Esophagus (tissue), 2 donors: ENCODE measurements at regions not wholly inside any gene's neighbourhood (a gene's known extent, or its start where the extent isn't known, plus 50 kb on each side); places are given as distances from the start of the nearest gene placed in this dataset.

Experiments
- H3K27ac ChIP-seq, 2 donors: one replicate each; pipeline ENCODE4 v1.5.1; 2013; ENCODE audit warnings: low read depth in 2 of 2, mild to moderate bottlenecking in 2 of 2, inconsistent platforms in 1 of 2, low read length in 1 of 2, moderate library complexity in 1 of 2
- H3K27me3 ChIP-seq, 2 donors: one replicate each; pipeline ENCODE4 v1.6.1; 2013; ENCODE audit warnings: low read length in 2 of 2, control low read depth in 1 of 2, mild to moderate bottlenecking in 1 of 2; ENCODE audit not compliant: insufficient read depth in 2 of 2, control insufficient read depth in 1 of 2
- H3K36me3 ChIP-seq, 2 donors: one replicate each; pipeline ENCODE4 v1.6.1; 2013; ENCODE audit warnings: low read length in 1 of 2; ENCODE audit not compliant: control insufficient read depth in 2 of 2, insufficient read depth in 2 of 2
- H3K4me1 ChIP-seq, 2 donors: one replicate each; pipeline ENCODE4 v1.6.1; 2013; ENCODE audit warnings: low read length in 1 of 2; ENCODE audit not compliant: control insufficient read depth in 2 of 2, insufficient read depth in 2 of 2
- H3K4me3 ChIP-seq, 2 donors: one replicate each; pipeline ENCODE4 v1.5.1; 2013; ENCODE audit warnings: low read length in 2 of 2, mild to moderate bottlenecking in 2 of 2, low read depth in 1 of 2, moderate library complexity in 1 of 2
- H3K9me3 ChIP-seq, 2 donors: one replicate each; pipeline ENCODE4 v1.6.1; 2013; ENCODE audit warnings: mild to moderate bottlenecking in 2 of 2, low read depth in 1 of 2, low read length in 1 of 2, moderate library complexity in 1 of 2; ENCODE audit not compliant: control insufficient read depth in 2 of 2, insufficient read depth in 1 of 2
- WGBS, 2 donors: extraction: QIAGEN DNeasy Blood & Tissue Kit; methylation state at CpG; one replicate each; pipeline ENCODE4 v1.1.7; 2013; 5-methylcytosine and 5-hydroxymethylcytosine counted together
- donor health status: healthy with polysubstance abuse.
- donor health status: Bipolar disorder and iron deficiency.

DNA sequence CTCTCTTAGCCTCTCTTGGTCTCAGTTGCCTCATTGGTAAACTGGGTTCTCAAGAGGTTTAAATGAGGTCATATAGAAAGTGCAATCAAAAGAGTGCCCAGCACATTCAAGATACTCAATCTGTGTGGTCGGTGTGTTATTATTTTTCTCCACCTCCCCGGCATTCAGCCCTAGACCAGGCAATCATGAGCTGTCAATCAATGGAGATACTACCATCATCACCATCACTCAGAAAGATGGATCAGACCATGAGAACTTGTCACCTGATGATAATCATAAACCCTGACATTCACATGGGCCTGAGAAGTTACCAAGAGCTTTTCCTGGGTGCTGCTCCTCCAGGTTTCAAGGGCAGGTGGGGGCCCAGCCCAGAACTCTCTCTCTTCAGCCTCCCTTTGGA lies 166.1 kb downstream of the MN1 start:
- H3K36me3 ChIP-seq: no peaks in the 10 kb centered on the region
- no peak overlapping the region for H3K27ac ChIP-seq
- H3K9me3 ChIP-seq: no peaks in the 10 kb centered on the region
- no peaks in the 10 kb centered on the region for H3K27me3 ChIP-seq
- peaks cover 0 to 3% of the 10 kb centered on the region in 2 donors for H3K4me1 ChIP-seq
- WGBS, 2 donors: 73 to 92% methylated on average over 2 of the region's 2 CpGs
- H3K4me3 ChIP-seq: no peak overlapping the region

DNA sequence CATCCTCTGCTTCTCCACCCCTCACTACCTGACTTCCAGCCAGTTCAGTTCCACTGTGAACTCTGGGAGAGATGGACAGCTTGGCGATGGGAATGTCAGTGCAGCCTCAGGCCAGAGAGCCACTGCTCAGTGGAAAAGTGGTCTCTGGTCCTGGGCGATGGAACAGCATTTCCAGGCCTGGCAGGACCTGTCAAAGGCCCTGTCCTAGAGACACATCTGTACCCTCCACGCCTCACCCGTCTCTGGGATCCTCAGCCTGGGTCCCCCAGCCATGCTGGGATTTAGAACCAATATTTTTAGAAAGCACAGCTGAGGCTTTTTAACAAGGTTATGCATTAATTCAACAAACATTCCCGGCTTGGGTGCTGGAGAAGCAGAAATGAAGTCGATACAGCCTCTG lies 165.7 kb downstream of the MN1 start:
- Histone ChIP-seq H3K27ac (no peak overlapping the region), H3K27me3 (no peaks in the 10 kb centered on the region), H3K9me3 (no peaks in the 10 kb centered on the region), H3K36me3 (no peaks in the 10 kb centered on the region), H3K4me3 (no peak overlapping the region), H3K4me1 (peaks cover 0 to 3% of the 10 kb centered on the region in 2 donors)
- WGBS, 2 donors: 87 to 90% methylated on average over 6 of the region's 6 CpGs

DNA sequence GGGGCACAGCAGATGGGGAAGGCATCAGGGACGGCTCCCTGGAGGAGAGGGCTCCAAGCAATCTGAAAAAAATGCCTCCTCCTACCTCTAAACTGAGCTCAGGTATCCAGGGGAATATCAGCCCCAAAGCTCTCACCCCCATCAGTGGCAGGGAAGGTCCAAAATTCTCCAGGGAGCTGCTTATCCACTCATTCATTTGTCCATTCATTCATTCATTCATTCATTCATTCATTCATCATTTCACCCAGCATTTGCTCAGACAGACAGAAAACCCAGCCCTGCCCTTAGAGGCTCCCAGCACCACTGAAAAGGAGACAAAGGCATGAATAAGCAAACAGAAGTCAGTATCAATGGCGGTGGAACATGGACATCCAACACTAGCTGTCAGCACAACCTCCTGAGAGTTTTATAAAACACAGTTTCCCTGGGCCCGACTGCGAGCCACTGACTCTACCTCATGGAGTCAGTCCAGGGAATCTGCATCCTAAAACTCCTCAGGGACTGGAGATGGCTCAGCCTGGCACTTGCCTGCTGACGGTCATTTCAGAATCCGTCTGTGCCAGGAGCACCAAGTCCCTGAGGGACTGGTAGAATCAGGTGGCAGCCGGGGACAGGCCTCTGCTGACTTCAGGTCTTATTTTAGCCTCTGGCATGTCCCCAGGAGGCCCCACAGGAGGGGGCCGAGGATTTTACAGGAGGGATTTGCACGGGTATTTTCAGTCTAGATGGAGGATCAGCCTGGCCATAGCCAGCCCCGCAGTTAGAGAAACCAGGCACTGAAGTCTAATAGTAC lies 164.6 kb downstream of the MN1 start:
- no peak overlapping the region for H3K27ac ChIP-seq
- no peaks in the 10 kb centered on the region for H3K9me3 ChIP-seq
- no peaks in the 10 kb centered on the region for H3K27me3 ChIP-seq
- H3K36me3 ChIP-seq: no peaks in the 10 kb centered on the region
- peaks cover 3% of the 10 kb centered on the region in 2 donors for H3K4me1 ChIP-seq
- H3K4me3 ChIP-seq: no peak overlapping the region
- 68 to 74% methylated on average over 10 of the region's 10 CpGs for WGBS, 2 donors

DNA sequence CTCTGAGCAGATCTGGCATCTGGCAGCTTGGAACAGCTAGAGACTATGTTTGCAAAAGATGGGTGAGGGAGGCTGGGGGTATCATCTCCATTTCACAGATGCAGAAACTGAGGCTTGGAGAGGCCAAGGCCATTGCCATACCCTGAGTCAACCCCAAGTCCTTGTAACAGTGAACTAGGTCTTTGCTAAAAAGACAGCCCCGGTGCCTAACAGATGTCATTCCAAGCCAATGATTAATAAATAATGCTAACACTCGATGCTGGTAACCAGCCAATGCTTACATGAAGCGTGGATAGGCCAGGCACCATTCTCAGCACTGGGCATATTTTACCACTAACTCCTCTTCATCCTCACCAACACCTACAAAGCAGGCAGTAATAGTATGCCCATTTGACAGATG lies 164.0 kb downstream of the MN1 start:
- 38 to 39% methylated on average over 3 of the region's 3 CpGs for WGBS, 2 donors
- H3K27me3 ChIP-seq: no peaks in the 10 kb centered on the region
- H3K36me3 ChIP-seq: no peaks in the 10 kb centered on the region
- H3K9me3 ChIP-seq: no peaks in the 10 kb centered on the region
- no peak overlapping the region for H3K27ac ChIP-seq
- no peak overlapping the region for H3K4me3 ChIP-seq
- peaks cover 3% of the 10 kb centered on the region in 2 donors for H3K4me1 ChIP-seq

DNA sequence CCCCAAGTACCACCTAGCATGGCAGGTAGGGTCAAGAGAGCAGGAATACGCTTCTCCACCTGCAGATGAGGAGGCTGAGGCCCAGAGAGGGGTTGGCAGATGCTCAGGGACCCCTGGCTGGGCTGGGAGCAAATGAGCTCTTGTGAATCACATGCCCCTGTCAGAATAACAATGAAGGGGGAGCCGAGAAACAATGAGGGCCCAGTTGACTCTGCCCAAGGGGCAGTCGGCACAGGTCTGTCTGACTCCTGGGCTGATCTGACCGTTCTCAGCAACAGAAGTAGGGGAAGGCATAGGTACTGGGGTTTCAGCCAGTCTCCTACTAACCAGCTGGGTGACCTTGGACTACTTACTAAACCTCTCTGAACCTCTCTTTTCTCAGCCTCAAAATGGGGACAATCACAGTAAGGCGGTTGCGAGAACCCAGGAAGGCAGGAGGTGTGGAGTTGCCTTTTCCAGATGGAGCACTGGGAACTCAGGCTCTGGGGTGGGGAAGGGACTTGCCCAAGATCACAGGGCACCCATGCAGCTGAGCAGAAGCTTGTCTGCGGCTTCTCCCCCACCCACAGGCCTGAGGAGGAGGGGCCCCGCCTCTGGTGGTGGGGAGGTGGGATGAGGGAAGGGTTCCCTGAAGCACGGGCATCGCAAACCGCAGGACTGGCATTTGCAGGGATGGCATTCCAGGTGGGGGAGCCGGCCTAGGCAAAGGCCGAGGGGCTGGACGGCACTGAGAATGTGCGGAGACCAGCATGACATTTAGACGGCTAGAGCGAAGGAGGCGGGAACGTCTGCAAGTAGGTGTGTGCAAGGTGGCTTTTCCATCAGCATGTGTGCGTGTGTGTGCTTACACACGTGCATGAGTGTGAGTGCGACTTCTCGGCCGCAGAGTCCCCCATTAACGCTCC lies 163.0 kb downstream of the MN1 start:
- H3K36me3 ChIP-seq: no peaks in the 10 kb centered on the region
- WGBS, 2 donors: 80 to 90% methylated on average over 25 of the region's 25 CpGs
- H3K4me1 ChIP-seq: peaks cover 3% of the 10 kb centered on the region in 2 donors
- H3K27ac ChIP-seq: no peak overlapping the region
- H3K27me3 ChIP-seq: no peaks in the 10 kb centered on the region
- H3K9me3 ChIP-seq: no peaks in the 10 kb centered on the region
- no peak overlapping the region for H3K4me3 ChIP-seq

DNA sequence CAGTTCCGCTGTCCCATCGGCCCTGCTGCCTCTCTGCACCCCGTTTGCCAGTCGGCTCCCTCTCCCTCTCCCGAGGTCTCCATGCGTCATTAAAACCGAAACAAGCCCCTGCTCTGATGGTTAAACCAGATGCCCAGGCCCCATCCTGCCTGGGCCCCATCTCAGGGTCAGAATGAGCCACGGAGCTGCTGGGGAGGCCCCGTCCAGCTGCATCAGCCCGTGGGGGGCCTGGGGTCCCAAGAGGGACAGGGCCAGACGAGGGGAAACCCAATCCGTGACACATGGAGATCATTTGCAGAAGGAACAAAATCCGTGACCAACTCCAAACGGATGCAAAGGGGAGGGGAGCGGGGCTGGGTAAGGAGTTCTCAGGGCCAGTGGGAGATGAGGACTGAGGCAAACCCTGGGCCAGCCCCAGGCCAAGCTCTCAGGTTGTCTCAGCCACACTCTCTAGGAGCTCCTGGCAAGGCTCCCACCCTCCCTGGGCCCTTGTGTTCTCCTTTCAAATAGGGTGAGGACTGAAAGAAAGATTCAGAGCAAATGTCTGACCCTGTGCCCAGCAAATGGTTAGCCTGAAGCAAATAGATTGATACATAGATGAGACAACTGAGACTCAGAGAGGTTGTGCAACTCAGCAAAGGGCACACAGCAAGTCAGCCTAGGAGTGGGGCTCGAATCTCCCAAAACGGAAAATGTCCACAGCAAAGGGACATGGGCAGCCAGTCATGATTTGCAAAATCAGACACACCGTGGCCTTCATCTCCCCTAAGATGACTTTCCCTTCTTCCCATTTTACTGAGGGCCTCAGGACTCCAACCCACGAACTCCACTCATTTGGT lies 162.1 kb downstream of the MN1 start:
- Histone ChIP-seq H3K4me3 (no peak overlapping the region), H3K27me3 (no peaks in the 10 kb centered on the region), H3K36me3 (no peaks in the 10 kb centered on the region), H3K4me1 (peaks cover 3% of the 10 kb centered on the region in 2 donors), H3K9me3 (no peaks in the 10 kb centered on the region), H3K27ac (no peak overlapping the region)
- 71 to 74% methylated on average over 19 of the region's 19 CpGs for WGBS, 2 donors

DNA sequence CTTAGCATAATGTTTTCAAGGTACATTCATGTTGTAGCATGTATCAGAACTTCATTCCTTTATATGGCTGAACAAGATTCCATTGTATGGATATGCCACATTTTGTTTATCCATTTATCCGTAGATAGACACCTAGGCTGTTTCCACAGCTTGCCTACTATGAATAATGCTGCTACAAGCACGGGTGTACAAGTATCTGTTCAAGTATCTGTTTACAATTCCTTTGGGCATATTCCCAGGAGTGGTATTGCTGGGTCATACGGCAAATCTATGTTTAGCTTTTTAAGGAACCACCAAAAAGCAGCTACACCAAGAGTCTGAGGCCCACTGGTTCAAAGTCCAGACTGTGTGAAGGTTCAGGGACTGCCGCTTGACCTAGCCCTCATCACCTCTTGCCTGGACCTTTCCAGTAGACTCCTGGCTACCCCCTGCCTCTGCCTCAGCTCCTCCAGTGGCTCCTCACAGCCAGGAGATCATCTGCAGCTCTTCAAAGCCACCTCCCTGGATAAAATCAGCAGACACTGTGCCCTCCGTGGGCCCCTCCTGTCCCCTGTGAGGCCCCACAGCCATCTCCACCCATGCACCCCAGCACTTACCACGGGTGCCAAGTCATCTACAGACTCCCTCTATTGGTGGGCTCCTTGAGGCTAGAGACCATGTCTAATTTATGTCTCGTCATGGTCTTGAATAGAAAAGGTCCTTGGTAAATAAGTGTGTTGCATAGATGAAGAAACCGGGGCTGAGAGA lies 160.3 kb downstream of the MN1 start:
- 54 to 56% methylated on average over 8 of the region's 8 CpGs for WGBS, 2 donors

DNA sequence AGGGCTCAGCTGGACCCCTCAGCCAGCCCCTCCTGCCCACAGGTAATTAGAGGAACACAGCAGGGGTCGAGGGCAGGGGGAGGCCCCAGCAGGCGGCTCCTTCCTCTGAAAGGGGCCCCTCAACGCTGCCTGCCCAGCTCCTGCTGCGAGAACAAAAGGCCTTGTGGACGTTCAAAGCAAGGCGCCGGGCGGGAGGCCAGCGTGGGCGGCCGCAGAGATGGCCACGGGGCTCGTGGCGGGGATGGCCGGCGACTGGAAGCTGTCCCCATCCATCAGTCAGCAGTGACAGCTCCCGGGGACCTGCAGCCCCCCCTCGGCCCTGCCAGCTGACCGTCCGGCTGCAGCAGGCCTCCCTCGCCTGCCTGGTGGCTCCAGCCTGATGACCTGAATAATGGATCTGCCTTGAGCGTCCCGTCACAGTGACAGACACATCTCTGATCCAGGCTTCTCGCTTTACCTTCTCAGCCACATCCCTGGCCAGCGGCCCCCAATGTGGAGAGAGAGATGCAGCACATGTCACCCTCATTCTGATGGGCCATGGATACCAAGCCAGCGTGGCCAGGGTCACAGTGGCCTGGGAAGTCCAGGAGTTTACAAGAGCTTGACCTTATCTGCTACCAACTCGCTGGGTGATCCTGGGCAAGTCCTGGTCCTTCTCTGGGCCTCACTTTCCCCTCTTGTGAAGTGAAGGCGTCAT lies 159.3 kb downstream of the MN1 start:
- Histone ChIP-seq H3K27ac (no peak overlapping the region), H3K9me3 (no peaks in the 10 kb centered on the region), H3K4me3 (no peak overlapping the region), H3K27me3 (no peaks in the 10 kb centered on the region), H3K36me3 (no peaks in the 10 kb centered on the region), H3K4me1 (peaks cover 3% of the 10 kb centered on the region in 2 donors)
- WGBS, 2 donors: 78 to 85% methylated on average over 28 of the region's 28 CpGs

More for the DNA sequence above, 160.3 kb downstream of the MN1 start:
- H3K4me1 ChIP-seq: peaks cover 3% of the 10 kb centered on the region in 2 donors
- H3K27me3 ChIP-seq: no peaks in the 10 kb centered on the region
- no peaks in the 10 kb centered on the region for H3K36me3 ChIP-seq
- H3K4me3 ChIP-seq: no peak overlapping the region
- no peaks in the 10 kb centered on the region for H3K9me3 ChIP-seq
- H3K27ac ChIP-seq: peak overlapping the region in 1 of 2 donors; percentile 66
